ENCODE measurements at regions not wholly inside any gene's neighbourhood (a gene's known extent, or its start where the extent isn't known, plus 50 kb on each side); places are given as distances from the start of the nearest gene placed in this dataset.

- TF ChIP-seq EZH2 (IDR thresholded peaks at IDR 0.05) (no peak), POLR2AphosphoS5 (IDR thresholded peaks at IDR 0.05; ENCODE audit: borderline replicate concordance, low read depth, low read length) (no peak)
Observed at GRCh38 chr15:87727073-87727472, 529.5 kb downstream of the NTRK3 start.
